Left lung (tissue), 4 donors: ENCODE measurements at regions not wholly inside any gene's neighbourhood (a gene's known extent, or its start where the extent isn't known, plus 50 kb on each side); places are given as distances from the start of the nearest gene placed in this dataset.
A peak's percentile ranks its signal among the peaks of the same experiment; 100 is the strongest.

Source experiments
- ATAC-seq: fragments of 200-7000 bp; cut with Tn5 transposase; one replicate; pipeline ENCODE4 v1.9.1; 2020; ENCODE audit warnings: moderate library complexity
- DNase-seq, 4 donors: peaks; one replicate each; pipeline ENCODE4 v3.0.0-alpha.2; 2013 to 2020
- H3K27ac ChIP-seq, 2 donors: fragments of 200-600 bp; sonication (generic) in 1 of 2; one replicate each; pipeline versions ENCODE4 v1.5.0 to v1.8.0; 2020 to 2021
- H3K27me3 ChIP-seq, 2 donors: fragments of 200-600 bp; sonication (generic) in 1 of 2; one replicate each; pipeline versions ENCODE4 v1.5.0 to v1.8.0; 2020 to 2021
- H3K36me3 ChIP-seq, 2 donors: fragments of 200-600 bp; sonication (generic) in 1 of 2; one replicate each; pipeline versions ENCODE4 v1.5.0 to v1.8.0; 2020 to 2021
- H3K4me1 ChIP-seq, 2 donors: fragments of 200-600 bp; one replicate each; pipeline ENCODE4 v1.8.0; 2021
- H3K4me3 ChIP-seq, 2 donors: fragments of 200-600 bp; sonication (generic) in 1 of 2; one replicate each; pipeline versions ENCODE4 v1.5.0 to v1.8.0; 2020 to 2021; ENCODE audit warnings: mild to moderate bottlenecking in 1 of 2
- H3K9me3 ChIP-seq, 2 donors: fragments of 200-600 bp; sonication (generic) in 1 of 2; one replicate each; pipeline versions ENCODE4 v1.5.0 to v1.8.0; 2020 to 2021
- CTCF ChIP-seq, 2 donors: fragments of 200-600 bp; sonication (generic) in 1 of 2; IDR thresholded peaks; one replicate each; pipeline versions ENCODE4 v1.5.0 to v1.8.0; 2021; ENCODE audit warnings: antibody characterized with exemption in 2 of 2
- intact Hi-C, 2 donors: fragments of 100-400 bp; cut with DNase I; formaldehyde crosslinking; loops; one replicate each; pipeline versions ENCODE4 v1.11.2 to v1.14.2; 2022
- donor health status: DM: no; HTN: yes; CAD: no.
- donor health status: DM: no; HTN: no; CAD: no.

GRCh38 chr5:5950658-5951057 lies 427.7 kb downstream of the MED10 start:
- no peak for TF ChIP-seq CTCF (IDR thresholded peaks at IDR 0.05)

GRCh38 chr5:5941486-5941885 lies 436.9 kb downstream of the MED10 start:
- Histone ChIP-seq H3K4me1 (no peaks in the 10 kb centered on the region), H3K27me3 (no peaks in the 10 kb centered on the region), H3K27ac (no peak overlapping the region), H3K4me3 (no peak overlapping the region), H3K9me3 (no peaks in the 10 kb centered on the region), H3K36me3 (no peaks in the 10 kb centered on the region)
- intact Hi-C loops = no loop called here
- DNase-seq (no peak), ATAC-seq (no peak)
- TF ChIP-seq CTCF (IDR thresholded peaks at IDR 0.05) = no peak

More at GRCh38 chr5:5950658-5951057, 427.7 kb downstream of the MED10 start:
- intact Hi-C loops = no loop called here
- Histone ChIP-seq H3K36me3 (no peaks in the 10 kb centered on the region), H3K9me3 (no peaks in the 10 kb centered on the region), H3K4me1 (no peaks in the 10 kb centered on the region), H3K27me3 (no peaks in the 10 kb centered on the region), H3K4me3 (no peak overlapping the region), H3K27ac (no peak overlapping the region)
- no peak for ATAC-seq
- DNase-seq = no peak

GRCh38 chr5:5939759-5940370 lies 438.5 kb downstream of the MED10 start:
- peak overlapping the region in 1 of 2 donors; percentile 19 for H3K27ac ChIP-seq
- DNase-seq = peak in 1 of 4 donors; percentile 33
- H3K27me3 ChIP-seq = no peaks in the 10 kb centered on the region
- H3K4me3 ChIP-seq = no peak overlapping the region
- no peaks in the 10 kb centered on the region for H3K4me1 ChIP-seq
- H3K9me3 ChIP-seq = no peaks in the 10 kb centered on the region
- ATAC-seq = peak; percentile 92
- H3K36me3 ChIP-seq = no peaks in the 10 kb centered on the region
- intact Hi-C loops = no loop called here
- TF ChIP-seq CTCF (IDR thresholded peaks at IDR 0.05) = no peak

GRCh38 chr5:5933651-5934050 lies 444.7 kb downstream of the MED10 start:
- DNase-seq (no peak), ATAC-seq (no peak)
- Histone ChIP-seq H3K36me3 (no peaks in the 10 kb centered on the region), H3K9me3 (no peaks in the 10 kb centered on the region), H3K4me1 (no peaks in the 10 kb centered on the region), H3K27ac (no peak overlapping the region), H3K4me3 (no peak overlapping the region), H3K27me3 (no peaks in the 10 kb centered on the region)
- TF ChIP-seq CTCF (IDR thresholded peaks at IDR 0.05) = no peak
- intact Hi-C loops = no loop called here

GRCh38 chr5:5932824-5933223 lies 445.5 kb downstream of the MED10 start:
- H3K9me3 ChIP-seq = no peaks in the 10 kb centered on the region
- no peaks in the 10 kb centered on the region for H3K27me3 ChIP-seq
- intact Hi-C loops = no loop called here
- no peak overlapping the region for H3K27ac ChIP-seq
- ATAC-seq (no peak), DNase-seq (no peak)
- H3K4me1 ChIP-seq = no peaks in the 10 kb centered on the region
- H3K4me3 ChIP-seq = no peak overlapping the region
- TF ChIP-seq CTCF (IDR thresholded peaks at IDR 0.05) = no peak
- no peaks in the 10 kb centered on the region for H3K36me3 ChIP-seq
